ENCODE measurements at regions not wholly inside any gene's neighbourhood (a gene's known extent, or its start where the extent isn't known, plus 50 kb on each side); places are given as distances from the start of the nearest gene placed in this dataset.

DNA sequence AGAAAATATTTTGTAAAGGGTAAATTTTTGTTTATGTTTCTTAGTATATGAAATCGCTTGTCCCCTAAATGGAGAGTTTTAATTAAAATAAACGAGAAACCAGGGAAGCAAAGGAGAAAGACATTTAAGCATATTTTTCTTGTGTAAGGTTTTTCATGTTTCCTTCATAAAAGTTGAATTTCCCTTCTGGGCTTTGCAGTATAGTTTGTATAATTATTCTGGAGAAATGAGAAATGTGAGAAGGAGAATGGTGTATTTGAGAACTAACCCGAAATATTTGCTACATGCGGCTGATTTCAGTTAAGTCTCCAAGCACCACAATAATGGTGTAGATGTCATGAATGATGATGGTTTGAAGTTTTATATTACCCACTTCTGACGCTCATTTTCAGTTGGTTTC lies 307.7 kb upstream of the SEL1L start:
- TF ChIP-seq, protein P1, sequence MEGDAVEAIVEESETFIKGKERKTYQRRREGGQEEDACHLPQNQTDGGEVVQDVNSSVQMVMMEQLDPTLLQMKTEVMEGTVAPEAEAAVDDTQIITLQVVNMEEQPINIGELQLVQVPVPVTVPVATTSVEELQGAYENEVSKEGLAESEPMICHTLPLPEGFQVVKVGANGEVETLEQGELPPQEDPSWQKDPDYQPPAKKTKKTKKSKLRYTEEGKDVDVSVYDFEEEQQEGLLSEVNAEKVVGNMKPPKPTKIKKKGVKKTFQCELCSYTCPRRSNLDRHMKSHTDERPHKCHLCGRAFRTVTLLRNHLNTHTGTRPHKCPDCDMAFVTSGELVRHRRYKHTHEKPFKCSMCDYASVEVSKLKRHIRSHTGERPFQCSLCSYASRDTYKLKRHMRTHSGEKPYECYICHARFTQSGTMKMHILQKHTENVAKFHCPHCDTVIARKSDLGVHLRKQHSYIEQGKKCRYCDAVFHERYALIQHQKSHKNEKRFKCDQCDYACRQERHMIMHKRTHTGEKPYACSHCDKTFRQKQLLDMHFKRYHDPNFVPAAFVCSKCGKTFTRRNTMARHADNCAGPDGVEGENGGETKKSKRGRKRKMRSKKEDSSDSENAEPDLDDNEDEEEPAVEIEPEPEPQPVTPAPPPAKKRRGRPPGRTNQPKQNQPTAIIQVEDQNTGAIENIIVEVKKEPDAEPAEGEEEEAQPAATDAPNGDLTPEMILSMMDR (IDR thresholded peaks at IDR 0.05; ENCODE audit: insufficient read depth, missing control alignments): no peak
- no peak for DNase-seq (ENCODE audit: insufficient read length, low spot score)
- FAIRE-seq: no peak

DNA sequence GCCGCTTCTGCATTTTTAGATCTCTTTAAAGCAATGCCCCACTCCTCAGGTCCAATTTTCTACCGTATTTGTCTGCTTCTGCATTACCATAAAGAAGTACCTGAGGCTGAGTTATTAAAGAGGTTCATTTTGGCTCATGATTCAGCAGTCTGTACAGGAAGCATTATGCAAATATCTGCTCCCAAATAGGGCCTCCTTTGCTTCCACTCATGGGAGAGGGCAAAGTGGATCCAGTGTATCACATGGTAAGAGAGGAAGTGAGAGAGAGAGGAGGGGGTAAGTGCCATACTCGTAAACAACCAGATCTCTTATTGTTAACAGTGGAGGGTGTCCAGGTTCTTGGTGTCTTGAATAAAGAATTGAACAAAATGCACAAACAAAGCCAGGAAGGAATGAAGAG lies 316.1 kb upstream of the SEL1L start:
- no peak for DNase-seq (ENCODE audit: insufficient read length, low spot score)
- TF ChIP-seq, protein P1 (IDR thresholded peaks at IDR 0.05; ENCODE audit: insufficient read depth, missing control alignments): no peak
- no peak for FAIRE-seq

DNA sequence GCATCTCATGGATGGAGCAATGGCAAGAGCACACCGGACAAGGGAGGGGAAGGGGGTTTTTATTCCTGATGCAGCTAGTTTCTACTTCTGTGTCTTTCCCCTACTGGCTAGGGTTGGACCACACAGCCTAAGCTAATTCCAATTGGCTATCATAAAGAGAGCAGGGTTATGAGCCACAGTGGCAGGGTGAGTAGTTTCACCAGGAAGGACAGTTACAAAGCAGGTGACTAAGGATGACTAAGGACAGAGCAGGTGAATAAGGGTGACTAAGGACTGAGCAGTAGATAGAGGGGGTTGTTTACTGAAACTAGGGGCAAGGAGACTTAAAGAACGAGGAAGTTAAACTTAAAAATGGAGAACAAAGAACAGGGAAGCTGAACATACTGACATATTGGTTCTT lies 321.4 kb upstream of the SEL1L start:
- DNase-seq (ENCODE audit: insufficient read length, low spot score) (no peak), FAIRE-seq (no peak)
- TF ChIP-seq, protein P1 (IDR thresholded peaks at IDR 0.05; ENCODE audit: insufficient read depth, missing control alignments): no peak

DNA sequence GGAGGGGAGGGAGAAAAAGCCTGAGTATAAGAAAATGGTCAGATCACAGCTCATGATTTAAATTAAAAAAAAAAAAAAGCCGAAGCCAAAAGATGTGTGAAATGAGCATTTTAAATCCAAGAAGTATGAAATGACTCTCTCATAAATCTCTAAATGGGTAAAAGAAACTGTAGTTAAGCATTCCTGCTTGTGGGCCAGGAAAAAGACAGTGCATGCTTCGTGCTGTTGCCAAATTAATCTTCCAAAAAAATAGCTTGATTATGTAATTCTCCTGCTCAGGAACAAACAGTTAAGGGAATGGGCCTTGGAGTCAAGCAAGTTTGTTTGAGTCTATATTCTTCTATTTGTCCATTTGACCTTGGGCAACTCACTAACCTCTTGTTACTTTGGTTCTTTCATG lies 325.4 kb upstream of the SEL1L start:
- FAIRE-seq: no peak
- DNase-seq (ENCODE audit: insufficient read length, low spot score): no peak
- TF ChIP-seq, protein P1 (IDR thresholded peaks at IDR 0.05; ENCODE audit: insufficient read depth, missing control alignments): no peak

DNA sequence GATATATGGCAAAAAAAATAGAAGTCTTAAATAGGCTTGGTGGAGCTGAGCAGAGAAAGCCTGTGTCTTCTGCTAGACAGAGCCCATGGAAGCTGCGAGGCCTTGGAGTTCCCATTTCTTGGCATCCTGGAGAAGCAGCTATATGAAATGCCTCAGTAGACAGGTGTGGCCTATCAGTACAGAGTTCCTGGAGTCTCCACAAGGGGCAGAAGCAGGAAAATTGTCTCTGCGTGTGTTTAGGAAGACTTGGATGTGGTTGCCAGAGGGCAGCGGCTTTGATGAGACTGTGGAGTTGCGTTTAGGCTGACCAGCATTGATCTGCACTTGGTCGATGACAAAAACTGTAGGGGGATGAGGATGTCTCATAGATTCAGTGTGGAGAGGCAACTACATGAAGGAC lies 334.5 kb upstream of the SEL1L start:
- FAIRE-seq (no peak), DNase-seq (ENCODE audit: insufficient read length, low spot score) (no peak)
- TF ChIP-seq, protein P1 (IDR thresholded peaks at IDR 0.05; ENCODE audit: insufficient read depth, missing control alignments): no peak

DNA sequence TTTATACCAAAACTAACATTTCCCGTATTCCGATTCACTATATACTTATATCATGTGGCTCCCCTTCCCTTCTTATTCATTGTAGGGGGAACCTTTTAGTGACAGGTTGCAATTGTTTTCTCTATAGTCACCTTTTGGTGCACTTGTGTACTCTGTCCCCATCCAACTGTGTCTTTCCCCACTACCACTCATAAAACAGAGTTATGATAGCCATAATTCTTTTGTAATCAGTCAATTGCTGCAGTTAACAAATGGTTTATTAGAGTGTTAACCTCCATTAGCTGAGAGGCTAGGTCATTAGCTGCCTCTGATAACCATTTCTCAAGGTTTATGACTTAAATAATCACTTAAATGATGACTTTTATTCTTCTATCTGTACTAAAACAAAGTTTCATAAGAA lies 338.1 kb upstream of the SEL1L start:
- TF ChIP-seq, protein P1 (IDR thresholded peaks at IDR 0.05; ENCODE audit: insufficient read depth, missing control alignments): no peak
- FAIRE-seq (peak; percentile 32), DNase-seq (ENCODE audit: insufficient read length, low spot score) (no peak)

DNA sequence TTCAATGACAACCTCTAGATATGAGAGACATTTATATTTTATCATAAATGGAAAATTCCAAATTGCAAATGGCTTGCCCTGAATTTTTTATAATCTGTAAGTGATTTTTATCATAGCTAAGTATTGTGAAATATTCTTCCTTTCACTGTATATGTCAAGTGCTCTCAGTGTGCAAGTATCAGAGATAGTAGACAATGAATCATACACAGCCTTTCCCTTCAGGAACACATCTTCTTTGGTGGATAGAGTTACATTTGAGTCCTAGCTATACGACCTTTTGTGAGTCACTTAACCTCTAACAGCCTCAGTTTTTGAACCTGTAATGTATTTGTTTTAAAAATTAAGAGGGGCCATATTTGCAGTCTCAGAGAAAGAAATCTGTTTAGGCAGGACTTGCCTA lies 350.7 kb upstream of the SEL1L start:
- DNase-seq (ENCODE audit: insufficient read length, low spot score) (no peak), FAIRE-seq (no peak)
- TF ChIP-seq, protein P1 (IDR thresholded peaks at IDR 0.05; ENCODE audit: insufficient read depth, missing control alignments): no peak
